NCI-H524 treated with DMSO at 0.1 percent for 48 hours (cell line): ENCODE measurements at regions not wholly inside any gene's neighbourhood (a gene's known extent, or its start where the extent isn't known, plus 50 kb on each side); places are given as distances from the start of the nearest gene placed in this dataset.
A peak's percentile ranks its signal among the peaks of the same experiment; 100 is the strongest.

Source experiments
- DNase-seq: peaks from one replicate; lab custom pipeline; 2025; lab: John Stamatoyannopoulos, UW

GRCh38 chr11:13221722-13222121 lies 55.9 kb upstream of the BMAL1 start:
- DNase-seq, result peak; percentile 98

GRCh38 chr11:13222285-13222684 lies 55.3 kb upstream of the BMAL1 start:
- DNase-seq, result no peak

DNA sequence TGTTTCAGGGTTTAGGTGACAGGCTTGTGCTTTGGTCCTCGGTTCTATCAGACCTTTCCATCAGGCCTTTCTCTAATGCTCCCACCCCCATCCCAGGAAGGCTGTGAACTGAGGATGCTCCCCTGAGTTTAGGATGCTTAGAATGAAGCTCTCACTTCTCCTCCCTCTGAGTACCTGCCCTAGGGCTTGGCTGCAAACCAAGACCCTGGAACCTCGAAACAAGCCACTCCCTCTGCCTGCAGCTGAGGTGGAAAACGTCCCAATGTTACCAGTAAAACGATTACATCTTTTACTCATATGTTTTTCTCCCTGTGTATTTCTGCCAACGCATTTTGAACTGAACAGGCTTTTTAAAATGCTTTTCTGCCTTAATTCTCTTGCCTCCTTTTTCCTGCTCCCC lies 54.5 kb upstream of the BMAL1 start:
- DNase-seq, result no peak

GRCh38 chr11:13224324-13224723 lies 53.3 kb upstream of the BMAL1 start:
- DNase-seq, result no peak

DNA sequence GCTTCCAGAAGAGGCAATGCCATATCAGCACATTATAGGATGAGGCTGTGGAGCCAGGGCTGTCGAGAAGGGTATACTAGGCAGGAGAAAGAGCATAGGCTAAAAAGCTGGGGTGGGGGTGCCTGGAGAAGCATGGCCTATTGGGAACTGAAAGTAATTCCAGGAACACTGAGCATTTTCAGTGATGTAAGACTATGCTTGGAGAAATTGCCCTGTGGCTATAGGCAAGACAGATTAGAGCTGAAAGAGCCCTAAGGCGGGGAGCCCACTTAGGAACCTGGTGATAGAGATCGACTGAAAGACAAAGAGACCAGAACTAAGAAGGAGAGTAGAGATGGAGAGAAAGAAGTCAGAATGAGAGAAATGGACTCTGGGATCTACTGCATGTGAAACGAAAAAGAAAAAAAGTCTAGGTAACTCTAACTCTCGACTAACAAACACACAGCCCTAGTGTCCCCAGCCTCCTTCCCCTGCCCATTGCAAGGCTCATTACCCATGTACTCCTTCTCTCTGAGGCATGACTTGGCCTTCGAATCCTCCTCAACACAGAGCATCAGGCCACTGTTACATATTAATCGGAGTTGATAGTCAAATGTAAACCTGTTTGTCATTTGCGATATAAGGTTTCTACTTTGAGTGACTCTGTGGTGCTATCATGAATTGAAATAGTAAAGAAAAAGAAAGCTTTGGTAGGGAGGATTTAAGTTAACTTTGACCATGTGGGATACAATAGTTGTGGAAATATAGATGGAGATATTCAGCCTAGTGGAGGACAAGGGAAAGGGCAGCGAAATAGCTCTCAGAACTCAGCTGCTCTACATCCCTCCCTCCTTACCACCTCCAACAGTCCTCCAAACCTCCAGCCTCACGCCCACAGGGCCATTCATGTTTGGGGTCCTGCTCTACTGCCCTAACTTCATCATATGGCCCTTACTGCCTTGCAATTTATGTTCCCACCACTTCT lies 52.3 kb upstream of the BMAL1 start:
- DNase-seq, result no peak

DNA sequence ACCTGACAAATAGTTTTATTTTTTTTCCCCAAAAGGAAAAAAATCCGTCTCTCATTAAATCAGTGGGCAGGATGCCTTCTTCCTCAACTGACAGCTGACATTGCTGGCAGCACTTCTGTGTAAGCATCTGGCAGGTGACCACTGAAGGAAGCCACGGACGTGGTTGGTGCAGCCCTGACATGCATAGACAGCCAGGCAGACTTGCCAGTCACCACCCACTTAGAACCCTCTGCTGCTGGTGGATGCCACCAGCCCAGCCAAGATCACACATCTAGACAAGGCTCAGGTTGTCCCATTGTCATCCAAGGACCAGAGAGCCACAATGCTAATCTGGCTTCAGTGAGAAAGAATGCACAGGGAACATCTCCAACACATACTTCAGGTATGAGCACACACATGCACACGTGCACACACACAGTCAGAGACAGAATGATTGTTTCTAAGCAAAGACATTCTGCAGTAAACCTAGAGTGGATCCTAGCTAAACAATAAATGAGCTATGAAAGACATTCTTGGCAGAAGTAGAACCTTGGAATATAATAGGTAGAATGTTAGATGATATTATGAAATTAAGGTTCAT lies 49.8 kb upstream of the BMAL1 start:
- DNase-seq, result no peak
